GM19238 (cell line): ENCODE measurements at regions not wholly inside any gene's neighbourhood (a gene's known extent, or its start where the extent isn't known, plus 50 kb on each side); places are given as distances from the start of the nearest gene placed in this dataset.

ENCODE experiments used
- DNase-seq: peaks from one replicate; pipeline ENCODE4 v3.0.0; 2011; ENCODE audit warnings: low spot score; ENCODE audit not compliant: insufficient read length

GRCh38 chr12:77494296-77494695 is 336.4 kb upstream of the NAV3 start:
- DNase-seq, result no peak

DNA sequence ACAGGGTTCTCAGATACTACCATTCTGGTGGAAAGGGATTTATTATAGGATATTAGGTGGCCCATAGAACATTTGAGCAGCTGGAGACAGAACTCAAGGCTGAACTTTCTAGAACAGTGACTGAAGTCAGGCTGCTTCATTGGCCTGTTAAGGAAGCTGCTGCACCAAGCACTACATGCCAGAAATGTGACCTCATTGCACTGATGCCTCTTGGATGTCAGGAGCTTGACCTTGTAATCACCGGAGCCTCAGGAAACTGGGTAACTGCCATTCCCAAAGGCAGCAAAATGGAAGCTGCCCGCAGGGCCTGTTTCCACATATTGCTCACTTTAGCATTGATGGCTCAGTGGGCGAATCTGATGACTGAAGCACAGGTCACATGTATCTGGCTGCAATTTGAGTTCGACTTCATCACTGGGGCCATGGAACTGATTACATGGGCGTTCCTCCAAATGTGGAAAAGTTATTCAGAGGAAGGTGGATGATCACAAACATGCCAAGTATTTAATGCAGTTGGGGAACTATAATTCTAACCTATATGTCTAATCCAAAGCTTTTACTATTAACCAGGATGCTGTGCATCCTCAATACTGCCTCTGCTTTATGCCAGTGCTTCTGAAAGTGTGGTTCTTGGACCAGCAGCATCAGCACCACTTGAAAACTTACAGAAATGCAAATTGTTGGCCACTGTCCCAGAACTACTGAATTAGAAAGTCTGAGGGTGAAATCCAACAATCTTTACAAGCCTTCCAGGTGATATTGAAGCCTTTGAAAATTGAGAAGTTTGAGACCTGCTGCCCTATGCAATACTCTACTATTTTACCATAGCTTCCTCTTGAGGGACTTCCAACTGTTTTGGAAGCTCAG is 337.2 kb upstream of the NAV3 start:
- no peak for DNase-seq

- DNase-seq, result no peak
These were observed 338.2 kb upstream of the NAV3 start for GRCh38 chr12:77492536-77492935.

DNA sequence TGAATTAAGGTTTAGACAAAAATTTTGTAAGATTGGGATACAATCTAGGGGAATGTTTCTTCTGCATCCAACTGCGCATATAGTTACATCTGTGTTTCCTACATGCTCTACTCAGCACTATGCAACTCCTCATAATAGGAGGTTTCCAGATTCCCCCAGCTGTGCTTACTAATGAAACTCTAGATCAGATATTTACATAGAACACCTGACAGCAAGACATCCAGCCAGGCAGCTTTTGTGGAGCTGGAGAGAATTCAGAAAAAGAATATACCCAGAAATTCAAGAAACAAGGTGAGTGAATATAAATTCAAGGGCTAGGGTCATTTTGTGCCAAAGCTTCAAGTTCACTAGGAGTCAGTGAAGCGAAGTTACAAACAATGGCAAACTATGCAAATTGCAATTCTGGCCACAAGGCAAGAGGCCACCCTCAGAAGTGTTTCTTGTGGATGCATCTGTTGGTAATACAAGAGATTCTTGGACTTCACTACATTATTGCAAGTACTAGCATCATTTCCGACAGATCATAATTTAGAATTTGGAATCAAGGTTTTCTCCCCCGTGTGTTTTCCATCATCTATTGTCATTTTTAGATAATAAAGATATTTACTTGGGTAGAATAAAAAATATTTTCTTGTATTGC is 341.2 kb upstream of the NAV3 start:
- no peak for DNase-seq

GRCh38 chr12:77488041-77488620 is 342.6 kb upstream of the NAV3 start:
- DNase-seq, result no peak

DNA sequence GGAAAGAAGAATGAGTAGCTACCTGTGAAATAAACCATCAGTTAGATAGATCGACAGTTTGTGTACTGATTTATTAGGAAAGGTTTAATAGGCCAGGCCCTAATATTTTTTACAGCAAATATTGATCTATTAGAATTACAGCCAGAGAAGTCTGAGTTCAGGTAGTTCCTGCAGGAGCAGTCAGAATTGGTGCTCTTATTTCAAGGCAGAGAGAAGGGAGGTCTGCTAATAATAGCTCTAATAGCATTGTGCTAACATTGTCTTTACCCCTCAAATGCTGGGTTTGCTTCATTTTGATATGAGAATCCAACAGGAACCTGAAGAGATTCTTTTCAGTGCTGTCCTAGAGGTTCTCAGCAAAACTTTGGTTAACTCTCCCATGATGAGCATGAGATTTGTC is 343.8 kb upstream of the NAV3 start:
- no peak for DNase-seq

DNA sequence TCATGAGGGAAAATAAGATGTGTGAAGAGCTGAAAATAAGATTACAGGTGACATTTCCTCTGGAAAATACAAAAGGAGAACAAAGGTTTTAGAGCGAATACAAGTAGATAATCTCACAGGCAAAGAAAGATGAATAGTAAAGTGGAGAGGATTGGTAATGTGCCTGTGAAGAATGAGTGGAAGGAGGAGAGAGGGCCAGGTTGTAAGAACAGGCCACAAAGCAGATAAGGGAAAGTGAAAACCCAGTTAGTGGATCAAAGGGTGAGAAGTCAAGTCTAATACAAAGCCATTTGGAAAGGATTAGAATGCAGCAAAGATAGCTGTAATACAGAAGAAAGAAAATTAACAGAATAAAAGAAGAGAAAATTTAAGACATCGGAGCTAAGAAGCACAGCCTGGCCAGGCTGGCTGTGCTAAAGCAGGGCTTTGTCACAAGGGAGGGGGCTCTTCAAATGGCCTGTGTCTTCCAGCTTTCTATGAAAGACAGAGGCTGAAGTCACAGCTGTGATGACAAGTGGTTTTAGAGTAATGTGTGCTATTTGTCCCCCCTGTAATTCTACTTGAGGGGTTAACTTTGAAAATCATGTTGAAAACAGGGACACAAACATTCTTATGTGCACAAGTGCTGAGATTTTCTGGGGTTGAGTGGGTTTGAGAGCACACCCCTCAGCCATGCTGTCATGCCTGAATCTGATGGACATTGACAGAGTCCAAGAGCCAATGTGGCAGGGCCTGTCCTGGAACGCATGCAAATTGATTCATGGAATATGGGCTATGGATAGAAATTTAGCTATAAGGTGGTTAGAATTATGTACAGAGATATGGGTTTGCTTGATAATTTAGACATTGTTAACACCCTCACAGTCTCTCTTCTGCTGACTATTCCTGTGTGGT is 344.5 kb upstream of the NAV3 start:
- DNase-seq, result no peak

DNA sequence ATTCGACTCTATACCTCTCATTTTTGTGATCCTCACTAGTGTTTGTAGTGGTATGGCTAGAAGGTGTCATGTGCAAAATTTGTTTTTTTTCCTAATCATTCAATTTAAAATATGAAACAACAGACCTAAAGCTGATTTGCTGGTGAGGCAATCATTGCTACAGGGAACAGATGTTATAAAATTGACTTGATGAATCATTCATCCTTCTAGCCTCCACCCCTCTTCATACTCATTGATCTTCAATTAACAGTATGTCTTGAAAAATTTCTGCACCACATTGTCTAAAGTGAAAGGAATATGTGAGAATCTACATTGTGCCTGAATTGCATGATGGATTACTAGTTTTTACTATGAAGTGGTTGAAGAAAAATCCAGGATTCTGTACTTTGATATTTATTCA is 349.0 kb upstream of the NAV3 start:
- no peak for DNase-seq

GRCh38 chr12:77477907-77478533 is 352.7 kb upstream of the NAV3 start:
- no peak for DNase-seq

DNA sequence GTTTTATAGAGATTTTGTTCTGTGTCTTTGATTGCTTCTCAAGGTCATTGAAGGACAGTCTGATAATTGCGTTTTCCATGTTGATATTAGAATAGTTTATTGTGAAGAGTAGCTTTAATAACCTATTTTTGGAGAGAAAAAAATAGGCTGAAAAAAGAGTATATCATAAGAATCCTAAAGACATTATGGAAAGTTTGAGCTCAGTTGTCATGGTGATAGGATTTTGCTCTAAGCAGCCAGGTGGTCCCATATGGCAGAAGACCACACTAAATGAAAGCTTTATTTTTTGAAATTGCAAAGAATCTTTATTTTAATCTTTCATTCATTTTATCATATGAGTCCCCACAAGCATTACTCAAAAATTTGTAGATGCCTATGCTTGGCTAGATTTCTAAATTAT is 358.9 kb upstream of the NAV3 start:
- no peak for DNase-seq

GRCh38 chr12:77469578-77470333 is 360.9 kb upstream of the NAV3 start:
- no peak for DNase-seq

DNA sequence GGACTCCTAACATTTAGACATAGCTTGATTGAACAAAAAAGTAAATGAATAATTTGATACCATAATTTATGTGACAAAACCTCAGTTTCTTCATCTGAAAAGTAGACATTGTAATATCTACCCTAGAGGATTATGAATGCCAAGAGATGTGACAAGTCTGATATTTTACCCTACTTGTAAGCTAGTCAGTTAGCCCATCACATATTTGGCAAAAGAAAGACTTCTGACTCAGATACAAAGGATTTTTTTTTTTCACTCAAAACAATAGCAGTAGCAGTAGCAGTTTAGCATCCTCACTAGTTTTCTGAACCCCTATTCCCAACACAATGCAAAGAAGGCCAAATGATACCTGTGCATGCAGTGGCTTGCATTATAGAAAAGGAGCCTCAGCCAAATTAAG is 377.3 kb upstream of the E2F7 start:
- no peak for DNase-seq

- no peak for DNase-seq
These were observed 374.4 kb upstream of the E2F7 start for GRCh38 chr12:77439749-77440148.

DNA sequence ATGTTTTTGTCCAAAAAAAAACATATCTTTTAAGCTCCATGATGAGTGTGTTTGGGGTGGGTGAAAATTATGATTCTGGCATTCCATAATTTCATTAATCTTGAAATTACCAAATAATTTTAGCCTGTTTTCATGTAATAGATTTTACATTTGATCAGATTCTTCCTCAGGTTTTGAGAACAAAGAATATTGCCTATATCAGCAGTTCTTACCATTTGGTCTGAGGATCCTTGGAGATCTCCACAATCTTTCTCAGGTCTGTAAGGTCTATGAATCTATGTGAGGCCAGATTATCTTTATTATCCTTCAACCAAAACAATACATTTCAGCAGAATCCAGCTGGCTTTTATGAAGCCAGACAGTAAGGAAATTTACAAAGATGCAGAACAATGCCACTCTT is 373.3 kb upstream of the E2F7 start:
- DNase-seq, result no peak

DNA sequence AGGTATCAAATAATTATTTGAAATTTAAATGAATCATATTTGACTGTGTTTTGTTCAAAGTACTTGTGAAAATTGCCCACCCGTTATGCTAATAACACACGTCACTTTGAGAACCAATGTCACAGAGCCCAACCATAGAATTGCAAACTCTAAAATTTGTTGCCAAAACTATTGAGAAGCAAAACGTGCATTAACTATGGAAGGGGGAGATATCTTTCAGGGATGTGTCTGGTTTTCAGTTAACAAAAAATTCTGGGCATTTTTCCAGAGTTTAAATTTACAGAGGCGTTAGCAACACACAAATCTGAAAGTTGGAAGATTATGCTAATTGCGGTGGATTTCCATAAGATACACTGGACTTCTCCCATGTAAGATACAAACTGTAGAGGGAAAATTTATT is 371.8 kb upstream of the E2F7 start:
- DNase-seq, result no peak

DNA sequence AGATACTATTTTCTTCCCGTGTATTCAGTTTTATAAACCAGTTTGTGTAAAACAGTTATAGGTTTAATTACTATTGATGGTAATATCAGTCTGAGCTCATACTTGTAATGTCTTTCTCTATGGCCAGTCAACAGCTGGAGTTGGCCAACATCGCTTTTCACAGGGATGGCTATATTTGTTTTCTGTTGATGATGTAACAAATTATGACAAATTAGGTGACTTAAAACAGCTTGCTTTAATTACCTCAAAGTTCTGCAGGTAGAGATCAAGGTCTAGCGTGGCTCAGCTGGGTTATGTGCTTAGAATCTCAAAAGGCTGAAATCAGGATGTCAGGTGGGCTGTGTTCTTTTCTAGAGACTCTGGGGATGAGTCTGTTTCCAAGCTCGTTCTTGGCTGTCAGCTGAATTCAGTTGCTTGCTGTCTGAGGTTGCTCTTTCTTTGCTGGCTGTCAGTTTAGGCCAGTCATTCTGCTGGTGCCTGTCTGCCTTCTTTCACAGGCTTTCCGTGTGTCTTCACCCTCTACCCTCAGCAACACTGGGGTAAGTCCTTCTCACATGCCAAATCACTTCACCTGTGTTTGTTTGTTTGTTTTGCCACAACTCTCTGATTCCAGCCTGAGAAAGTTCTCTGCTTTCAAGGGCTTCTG is 370.2 kb upstream of the E2F7 start:
- no peak for DNase-seq

- no peak for DNase-seq
These were observed 368.4 kb upstream of the E2F7 start for GRCh38 chr12:77433799-77434198.

- no peak for DNase-seq
These were observed 364.1 kb upstream of the E2F7 start for GRCh38 chr12:77429426-77429825.

GRCh38 chr12:77421152-77421551 is 355.8 kb upstream of the E2F7 start:
- DNase-seq, result no peak

DNA sequence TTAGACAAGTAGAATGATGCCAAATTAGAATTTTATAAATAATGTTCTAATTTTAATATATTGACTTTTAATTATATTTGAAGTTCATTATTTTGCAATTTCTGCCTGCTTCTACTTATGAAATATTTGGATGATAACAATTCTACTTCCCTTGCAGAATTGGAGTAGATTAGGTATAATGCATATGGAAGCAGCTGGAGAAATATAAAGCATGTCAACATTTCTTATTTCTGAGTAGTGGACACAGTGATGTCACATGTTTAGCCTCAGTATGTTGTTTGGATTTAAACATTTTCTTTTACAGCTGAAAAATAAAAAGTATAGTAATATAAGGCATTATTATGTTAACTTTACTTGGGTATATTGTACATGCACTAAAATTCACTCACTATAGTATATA is 344.2 kb upstream of the E2F7 start:
- no peak for DNase-seq
